ENCODE measurements at regions not wholly inside any gene's neighbourhood (a gene's known extent, or its start where the extent isn't known, plus 50 kb on each side); places are given as distances from the start of the nearest gene placed in this dataset.

- TF ChIP-seq, protein P1, sequence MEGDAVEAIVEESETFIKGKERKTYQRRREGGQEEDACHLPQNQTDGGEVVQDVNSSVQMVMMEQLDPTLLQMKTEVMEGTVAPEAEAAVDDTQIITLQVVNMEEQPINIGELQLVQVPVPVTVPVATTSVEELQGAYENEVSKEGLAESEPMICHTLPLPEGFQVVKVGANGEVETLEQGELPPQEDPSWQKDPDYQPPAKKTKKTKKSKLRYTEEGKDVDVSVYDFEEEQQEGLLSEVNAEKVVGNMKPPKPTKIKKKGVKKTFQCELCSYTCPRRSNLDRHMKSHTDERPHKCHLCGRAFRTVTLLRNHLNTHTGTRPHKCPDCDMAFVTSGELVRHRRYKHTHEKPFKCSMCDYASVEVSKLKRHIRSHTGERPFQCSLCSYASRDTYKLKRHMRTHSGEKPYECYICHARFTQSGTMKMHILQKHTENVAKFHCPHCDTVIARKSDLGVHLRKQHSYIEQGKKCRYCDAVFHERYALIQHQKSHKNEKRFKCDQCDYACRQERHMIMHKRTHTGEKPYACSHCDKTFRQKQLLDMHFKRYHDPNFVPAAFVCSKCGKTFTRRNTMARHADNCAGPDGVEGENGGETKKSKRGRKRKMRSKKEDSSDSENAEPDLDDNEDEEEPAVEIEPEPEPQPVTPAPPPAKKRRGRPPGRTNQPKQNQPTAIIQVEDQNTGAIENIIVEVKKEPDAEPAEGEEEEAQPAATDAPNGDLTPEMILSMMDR (IDR thresholded peaks at IDR 0.05), result no peak
- TF ChIP-seq POLR2A (IDR thresholded peaks at IDR 0.05), result no peak
These were observed 93.3 kb upstream of the PFKP start for GRCh38 chr10:2974083-2974482.
